Retinal pigment epithelial cell (primary cell): ENCODE measurements at regions not wholly inside any gene's neighbourhood (a gene's known extent, or its start where the extent isn't known, plus 50 kb on each side); places are given as distances from the start of the nearest gene placed in this dataset.

Experiments
- DNase-seq: peaks from one replicate; pipeline ENCODE4 v3.0.0-alpha.2; 2010; ENCODE audit warnings: low read depth
- H3K4me3 ChIP-seq: 2 replicates; pipeline ENCODE4 v1.5.1; 2011; ENCODE audit warnings: mild to moderate bottlenecking, low read length, control low read depth, moderate library complexity
- TF ChIP-seq, protein P1 (sequence below): conservative IDR thresholded peaks from 2 replicates; pipeline ENCODE4 v1.5.1; 2011; ENCODE audit warnings: low read depth, low read length, control low read depth, inconsistent platforms

DNA sequence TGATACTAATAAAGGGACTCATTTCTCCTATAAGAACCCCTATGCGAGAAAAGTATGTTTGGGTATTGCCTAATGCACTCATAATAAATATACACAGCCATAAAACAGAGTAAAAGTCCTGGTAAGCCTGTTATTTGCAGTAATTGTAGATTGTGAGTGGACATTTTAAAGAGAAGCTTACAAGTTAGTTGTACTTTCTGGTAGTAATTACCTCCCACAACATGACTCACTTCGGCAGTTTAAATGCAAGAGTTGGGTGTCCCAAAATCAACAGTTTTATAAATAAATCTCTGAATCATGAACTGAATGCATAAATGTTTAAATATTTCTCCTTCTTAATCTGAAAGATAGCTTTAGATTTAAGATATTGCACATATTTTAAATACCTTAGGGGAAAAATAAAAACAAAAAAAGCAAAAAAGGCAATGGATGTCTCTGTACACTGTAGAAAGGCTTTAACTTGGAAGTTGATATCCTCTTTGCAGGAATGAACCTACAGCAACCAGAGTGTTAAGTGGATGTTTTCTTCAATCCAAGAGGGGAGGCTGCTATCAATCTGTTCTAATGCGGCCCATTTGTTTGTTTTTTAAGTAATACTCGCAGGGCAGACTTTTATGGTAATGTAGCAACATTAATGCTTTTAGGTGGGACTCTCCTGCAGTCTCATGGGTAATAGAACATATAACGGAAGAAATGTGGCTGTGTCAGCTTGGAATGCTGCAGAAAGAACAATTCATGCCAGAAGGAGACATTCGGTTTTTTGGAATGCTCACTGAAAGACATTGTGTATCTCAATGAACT, 57.3 kb upstream of the ZEB1 start:
- TF ChIP-seq, protein P1, sequence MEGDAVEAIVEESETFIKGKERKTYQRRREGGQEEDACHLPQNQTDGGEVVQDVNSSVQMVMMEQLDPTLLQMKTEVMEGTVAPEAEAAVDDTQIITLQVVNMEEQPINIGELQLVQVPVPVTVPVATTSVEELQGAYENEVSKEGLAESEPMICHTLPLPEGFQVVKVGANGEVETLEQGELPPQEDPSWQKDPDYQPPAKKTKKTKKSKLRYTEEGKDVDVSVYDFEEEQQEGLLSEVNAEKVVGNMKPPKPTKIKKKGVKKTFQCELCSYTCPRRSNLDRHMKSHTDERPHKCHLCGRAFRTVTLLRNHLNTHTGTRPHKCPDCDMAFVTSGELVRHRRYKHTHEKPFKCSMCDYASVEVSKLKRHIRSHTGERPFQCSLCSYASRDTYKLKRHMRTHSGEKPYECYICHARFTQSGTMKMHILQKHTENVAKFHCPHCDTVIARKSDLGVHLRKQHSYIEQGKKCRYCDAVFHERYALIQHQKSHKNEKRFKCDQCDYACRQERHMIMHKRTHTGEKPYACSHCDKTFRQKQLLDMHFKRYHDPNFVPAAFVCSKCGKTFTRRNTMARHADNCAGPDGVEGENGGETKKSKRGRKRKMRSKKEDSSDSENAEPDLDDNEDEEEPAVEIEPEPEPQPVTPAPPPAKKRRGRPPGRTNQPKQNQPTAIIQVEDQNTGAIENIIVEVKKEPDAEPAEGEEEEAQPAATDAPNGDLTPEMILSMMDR, result no peak
- no peak overlapping the region for H3K4me3 ChIP-seq
- peak; percentile 43 for DNase-seq

DNA sequence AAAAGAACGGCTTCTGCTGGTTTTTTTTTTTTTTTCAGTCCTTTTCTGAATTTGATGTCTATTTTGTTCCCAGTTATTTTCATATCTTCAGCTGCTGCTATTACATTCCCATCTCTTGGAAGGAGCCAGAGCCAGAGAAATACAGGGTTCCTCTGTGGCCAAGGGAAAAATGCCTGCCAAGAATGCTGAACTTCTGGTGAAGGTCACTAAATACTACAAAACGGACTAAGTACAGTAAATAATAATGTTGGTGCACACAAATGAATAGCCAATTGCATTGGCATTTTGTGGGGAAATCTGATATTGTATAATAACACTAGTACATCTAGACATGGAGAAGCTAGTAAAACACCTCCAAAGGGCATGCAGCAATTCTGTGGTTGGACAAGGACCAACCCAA, 56.3 kb upstream of the ZEB1 start:
- DNase-seq, result no peak
- no peak overlapping the region for H3K4me3 ChIP-seq
- TF ChIP-seq, protein P1, result no peak

DNA sequence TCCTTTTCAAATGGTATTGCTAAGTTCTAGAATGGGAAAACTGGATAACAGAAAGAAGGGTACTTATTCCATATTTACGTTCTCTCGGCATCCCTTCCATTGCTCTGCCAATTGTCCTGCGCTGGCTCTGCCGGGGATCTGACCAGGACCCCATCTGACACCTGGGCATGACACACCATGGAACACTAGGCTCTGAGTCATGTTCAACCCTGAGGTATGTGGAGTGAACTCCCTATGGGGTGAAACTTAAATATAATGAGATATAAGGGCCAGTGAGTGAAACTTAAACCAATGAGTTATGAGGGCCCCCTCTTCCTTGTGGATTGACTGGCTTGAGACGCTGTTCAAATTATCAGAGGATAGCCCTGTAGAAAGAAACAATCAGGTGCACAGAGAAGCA, 55.1 kb upstream of the ZEB1 start:
- TF ChIP-seq, protein P1, result no peak
- no peak for DNase-seq
- no peak overlapping the region for H3K4me3 ChIP-seq

DNA sequence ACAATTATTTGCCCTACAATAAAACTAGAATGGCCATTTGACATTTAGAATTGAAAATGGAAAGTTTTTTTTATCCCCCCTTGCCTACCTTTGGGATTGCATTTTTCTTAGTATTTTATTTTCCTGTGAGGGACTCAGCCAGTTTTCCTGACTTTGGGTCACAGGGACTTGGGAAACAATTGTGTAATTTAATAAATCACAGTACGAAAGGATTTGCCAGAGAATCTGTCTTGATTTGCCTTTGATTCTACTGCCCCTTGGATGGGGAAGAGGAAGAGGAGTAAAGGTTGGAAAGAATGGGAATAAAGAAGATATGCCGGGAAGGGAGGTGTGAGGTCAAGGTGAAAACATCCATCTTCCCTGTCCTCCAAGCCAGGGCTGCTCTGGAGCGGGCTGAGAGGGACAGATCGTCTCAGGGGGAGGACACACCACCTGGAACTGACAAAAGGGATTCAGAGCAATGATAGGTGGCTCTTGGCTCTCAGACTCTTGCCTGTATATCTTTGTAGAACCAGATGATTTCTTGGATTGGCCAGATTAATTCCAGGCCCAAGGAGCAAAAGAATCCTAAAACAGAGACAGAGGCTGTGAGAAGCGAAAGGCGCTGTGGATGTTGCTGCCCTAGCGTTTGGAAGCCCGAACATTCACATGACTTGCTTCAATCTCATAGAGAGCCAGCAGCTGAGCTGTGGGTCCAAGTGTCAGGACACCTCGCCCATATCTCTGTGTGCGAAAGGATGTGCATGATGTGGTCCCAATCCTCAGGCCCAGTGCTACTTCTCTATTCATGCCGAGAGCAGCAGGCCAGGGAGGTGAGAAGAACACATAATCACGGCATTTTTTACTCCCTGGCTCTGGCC, 50.3 kb upstream of the ZEB1 start:
- DNase-seq, result no peak
- TF ChIP-seq, protein P1, result no peak
- H3K4me3 ChIP-seq, result no peak overlapping the region
